GM21423 (cell line): ENCODE measurements at regions not wholly inside any gene's neighbourhood (a gene's known extent, or its start where the extent isn't known, plus 50 kb on each side); places are given as distances from the start of the nearest gene placed in this dataset.

Source experiments
- ATAC-seq: cut with Tn5 transposase; IDR thresholded peaks from one replicate; pipeline ENCODE4 v1.9.1; 2021; ENCODE audit warnings: mild to moderate bottlenecking, moderate library complexity; ENCODE audit not compliant: unreplicated experiment

- no peak for ATAC-seq
Measured at GRCh38 chr5:98621821-98622220, 151.6 kb upstream of the RGMB start.

- no peak for ATAC-seq
Measured at GRCh38 chr5:98624145-98624880, 149.2 kb upstream of the RGMB start.

- no peak for ATAC-seq
Measured at GRCh38 chr5:98627121-98627520, 146.3 kb upstream of the RGMB start.

- no peak for ATAC-seq
Measured at GRCh38 chr5:98630621-98631020, 142.8 kb upstream of the RGMB start.

GRCh38 chr5:98631311-98632054 lies 142.0 kb upstream of the RGMB start:
- no peak for ATAC-seq

GRCh38 chr5:98635656-98636055 lies 137.8 kb upstream of the RGMB start:
- ATAC-seq = no peak

- no peak for ATAC-seq
Measured at GRCh38 chr5:98637116-98637515, 136.3 kb upstream of the RGMB start.

- ATAC-seq = no peak
Measured at GRCh38 chr5:98637557-98637956, 135.9 kb upstream of the RGMB start.

GRCh38 chr5:98638111-98638510 lies 135.4 kb upstream of the RGMB start:
- ATAC-seq = no peak

- no peak for ATAC-seq
Measured at GRCh38 chr5:98638701-98639100, 134.8 kb upstream of the RGMB start.

GRCh38 chr5:98639274-98639673 lies 134.2 kb upstream of the RGMB start:
- no peak for ATAC-seq

- ATAC-seq = no peak
Measured at GRCh38 chr5:98641671-98642070, 131.8 kb upstream of the RGMB start.

GRCh38 chr5:98643569-98643968 lies 129.9 kb upstream of the RGMB start:
- no peak for ATAC-seq

GRCh38 chr5:98651715-98652114 lies 121.7 kb upstream of the RGMB start:
- no peak for ATAC-seq

- no peak for ATAC-seq
Measured at GRCh38 chr5:98656125-98656795, 117.2 kb upstream of the RGMB start.

- ATAC-seq = no peak
Measured at GRCh38 chr5:98656796-98657195, 116.7 kb upstream of the RGMB start.

GRCh38 chr5:98657559-98657958 lies 115.9 kb upstream of the RGMB start:
- ATAC-seq = no peak

GRCh38 chr5:98663521-98663920 lies 109.9 kb upstream of the RGMB start:
- ATAC-seq = no peak

GRCh38 chr5:98664736-98665135 lies 108.7 kb upstream of the RGMB start:
- no peak for ATAC-seq

GRCh38 chr5:98679963-98680362 lies 93.5 kb upstream of the RGMB start:
- no peak for ATAC-seq

GRCh38 chr5:98690002-98690401 lies 83.5 kb upstream of the RGMB start:
- no peak for ATAC-seq

GRCh38 chr5:98694902-98695301 lies 78.6 kb upstream of the RGMB start:
- no peak for ATAC-seq
